HG03159 (cell line): ENCODE measurements at regions not wholly inside any gene's neighbourhood (a gene's known extent, or its start where the extent isn't known, plus 50 kb on each side); places are given as distances from the start of the nearest gene placed in this dataset.
"Not testable (repeated sequence)": the region's sequence is repeated elsewhere in the genome, so short reads cannot be mapped to it uniquely, and the experiment has no call there.

Experiments used
- ATAC-seq: cut with Tn5 transposase; IDR thresholded peaks from one replicate; pipeline ENCODE4 v1.9.1; 2021; ENCODE audit warnings: mild to moderate bottlenecking, moderate library complexity; ENCODE audit not compliant: unreplicated experiment

DNA sequence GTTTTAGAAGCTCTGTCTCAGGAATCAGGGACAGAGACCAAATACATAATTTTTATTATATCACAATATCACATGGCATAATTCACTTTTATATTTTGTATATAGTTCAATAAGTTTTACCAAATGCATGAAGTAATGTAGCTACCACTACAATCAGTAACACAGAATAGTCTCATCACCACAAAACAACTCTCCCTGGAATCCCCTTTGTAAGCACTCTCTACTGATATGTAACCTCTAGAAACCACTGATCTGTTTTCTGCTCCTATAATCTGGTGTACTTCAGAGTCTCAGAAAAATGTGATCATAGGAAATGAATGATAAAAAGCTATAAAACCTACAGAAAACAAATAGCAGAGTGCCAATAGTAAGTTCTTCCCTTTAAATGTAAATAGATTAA lies 1465.9 kb downstream of the SPATA31A7 start:
- not testable (repeated sequence) for ATAC-seq

DNA sequence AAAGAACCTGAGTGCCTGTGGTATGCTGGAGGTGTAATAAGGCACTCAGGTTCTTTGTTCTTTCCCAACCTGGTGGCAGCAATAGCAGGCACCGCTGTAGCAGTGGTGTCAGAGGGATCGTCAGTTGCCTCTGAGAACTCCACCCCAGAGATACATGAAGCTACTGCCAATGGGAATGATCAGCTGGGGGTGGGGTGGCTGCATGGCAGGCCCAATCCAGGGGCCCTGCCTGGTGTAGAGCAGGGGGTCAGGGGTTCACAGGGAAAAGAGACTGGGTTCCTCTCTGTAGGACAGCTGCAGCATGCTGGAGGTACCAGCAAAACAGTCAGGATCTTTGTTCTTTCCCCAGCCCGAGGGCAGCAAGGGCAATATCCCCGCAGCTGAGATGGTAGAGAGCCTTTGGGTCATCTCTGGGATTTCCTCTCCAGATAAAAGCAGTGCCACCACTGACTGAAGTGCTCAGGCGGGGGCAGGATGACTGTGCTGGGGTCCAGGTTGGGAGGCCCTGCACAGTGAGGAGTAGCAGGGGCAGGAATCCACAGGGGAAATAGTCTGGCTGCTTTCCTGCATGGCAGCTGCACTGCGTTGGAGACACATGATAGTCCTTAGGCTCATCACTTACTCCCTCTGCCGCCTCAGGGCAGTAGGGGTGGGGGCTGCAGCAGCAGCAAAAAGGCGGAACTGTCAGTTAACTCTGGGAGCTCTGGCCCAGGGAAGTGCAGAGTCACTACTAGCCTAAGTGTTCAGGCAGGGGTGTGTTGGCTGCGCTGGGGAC lies 1473.1 kb downstream of the SPATA31A7 start:
- ATAC-seq, result not testable (repeated sequence)

DNA sequence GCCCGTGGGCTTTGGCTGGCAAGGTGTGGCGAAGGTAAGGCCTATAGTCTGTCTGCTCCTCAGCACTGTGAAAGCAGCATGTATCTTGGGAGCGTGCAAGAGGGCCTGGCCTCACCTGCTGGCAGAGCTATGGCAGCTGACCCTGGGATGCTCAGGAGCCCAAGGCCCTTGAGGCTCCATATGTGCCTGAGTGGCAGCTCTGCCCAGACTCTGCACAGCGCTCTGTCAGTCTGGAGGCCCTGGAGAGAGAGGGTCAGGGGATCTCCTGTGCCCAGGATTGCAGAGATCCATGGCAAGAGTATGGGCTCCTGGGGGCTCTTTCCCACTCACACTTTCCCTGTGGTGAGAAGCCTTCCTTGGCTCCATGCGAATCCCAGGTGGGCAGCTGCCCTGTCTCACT lies 1473.7 kb downstream of the SPATA31A7 start:
- not testable (repeated sequence) for ATAC-seq

DNA sequence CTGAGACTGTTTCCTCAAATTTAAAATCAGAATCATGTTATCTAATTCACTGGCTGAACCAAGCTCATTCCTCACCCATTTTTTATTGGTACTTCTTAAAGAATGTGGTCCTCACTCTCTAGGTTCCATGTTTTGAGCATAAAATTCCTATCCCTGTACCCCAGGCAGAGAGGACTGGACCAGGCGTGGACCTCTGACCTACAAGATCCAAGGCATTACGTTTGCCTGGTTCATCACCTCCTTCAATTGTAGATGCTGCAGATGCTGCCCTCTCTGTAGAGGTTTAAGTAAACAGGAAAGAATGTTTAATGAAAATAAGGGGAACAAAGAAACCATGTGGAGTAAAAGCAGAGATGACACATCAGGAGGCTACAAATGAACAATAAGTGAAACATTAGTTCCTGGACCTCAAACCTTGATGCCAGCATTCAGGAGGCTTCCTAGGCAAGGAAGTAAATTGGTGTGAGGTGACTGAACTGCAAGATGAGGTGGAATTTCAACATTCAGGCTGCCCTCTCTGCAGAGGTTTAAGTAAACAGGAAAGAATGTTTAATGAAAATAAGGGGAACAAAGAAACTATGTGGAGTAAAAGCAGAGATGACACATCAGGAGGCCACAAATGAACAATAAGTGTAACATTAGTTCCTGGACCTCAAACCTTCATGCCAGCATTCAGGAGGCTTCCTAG lies 1477.4 kb downstream of the SPATA31A7 start:
- ATAC-seq, result not testable (repeated sequence)

DNA sequence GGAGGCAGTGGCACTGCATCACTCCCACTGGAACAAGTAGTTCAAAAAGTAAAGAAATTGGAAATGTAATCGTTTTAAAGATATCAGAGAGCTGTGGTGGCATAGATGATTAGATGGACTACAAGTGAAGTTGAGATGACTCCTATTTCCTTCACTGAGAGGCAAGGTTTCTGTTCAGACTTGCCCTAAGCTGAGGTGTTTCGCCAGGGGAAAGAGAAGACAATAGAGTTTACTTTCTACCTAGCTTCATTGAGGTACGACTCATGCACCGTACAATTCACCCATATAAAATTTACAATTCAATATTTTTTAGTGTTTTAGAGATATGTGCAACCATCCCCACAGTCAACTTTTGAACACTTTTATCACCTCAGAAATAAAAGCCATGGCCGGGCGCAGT lies 1487.2 kb downstream of the SPATA31A7 start:
- not testable (repeated sequence) for ATAC-seq

DNA sequence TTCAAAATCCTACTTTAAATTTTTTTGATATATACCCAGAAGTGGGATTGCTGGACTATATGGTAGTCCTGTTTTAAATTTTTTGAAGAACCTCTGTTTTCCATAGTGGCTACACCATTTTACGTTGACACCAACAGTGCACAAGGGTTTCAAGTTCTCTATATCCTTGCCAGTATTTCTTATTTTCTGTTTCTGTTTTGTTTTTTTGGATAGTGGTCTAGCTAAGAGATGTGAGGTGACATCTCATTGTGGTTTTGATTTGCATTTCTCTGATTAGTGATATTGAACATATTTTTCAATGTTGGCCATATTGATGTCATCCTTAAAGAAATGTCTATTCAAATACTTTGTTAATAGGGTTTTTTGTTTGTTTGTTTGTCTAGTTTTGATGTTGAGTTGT lies 1488.5 kb downstream of the SPATA31A7 start:
- peak; percentile 61 for ATAC-seq

DNA sequence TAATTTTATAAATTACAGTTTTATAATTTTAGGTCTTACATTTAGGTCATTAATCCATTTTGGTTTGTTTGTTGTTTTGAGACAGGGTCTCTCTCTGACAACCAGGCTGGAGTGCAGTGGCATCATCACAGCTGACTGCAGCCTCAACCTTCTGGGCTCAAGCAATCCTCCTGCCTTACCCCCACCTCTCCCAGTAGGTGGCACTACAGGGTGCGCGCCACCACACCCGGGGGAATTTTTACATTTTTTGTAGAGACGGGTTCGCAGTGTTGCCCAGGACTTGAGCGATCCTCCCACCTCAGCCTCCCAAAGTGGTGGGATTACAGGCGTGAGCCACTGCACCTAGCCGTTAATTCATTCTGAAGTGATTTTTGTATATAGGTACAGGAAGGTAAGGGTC lies 1489.2 kb downstream of the SPATA31A7 start:
- ATAC-seq, result not testable (repeated sequence)

DNA sequence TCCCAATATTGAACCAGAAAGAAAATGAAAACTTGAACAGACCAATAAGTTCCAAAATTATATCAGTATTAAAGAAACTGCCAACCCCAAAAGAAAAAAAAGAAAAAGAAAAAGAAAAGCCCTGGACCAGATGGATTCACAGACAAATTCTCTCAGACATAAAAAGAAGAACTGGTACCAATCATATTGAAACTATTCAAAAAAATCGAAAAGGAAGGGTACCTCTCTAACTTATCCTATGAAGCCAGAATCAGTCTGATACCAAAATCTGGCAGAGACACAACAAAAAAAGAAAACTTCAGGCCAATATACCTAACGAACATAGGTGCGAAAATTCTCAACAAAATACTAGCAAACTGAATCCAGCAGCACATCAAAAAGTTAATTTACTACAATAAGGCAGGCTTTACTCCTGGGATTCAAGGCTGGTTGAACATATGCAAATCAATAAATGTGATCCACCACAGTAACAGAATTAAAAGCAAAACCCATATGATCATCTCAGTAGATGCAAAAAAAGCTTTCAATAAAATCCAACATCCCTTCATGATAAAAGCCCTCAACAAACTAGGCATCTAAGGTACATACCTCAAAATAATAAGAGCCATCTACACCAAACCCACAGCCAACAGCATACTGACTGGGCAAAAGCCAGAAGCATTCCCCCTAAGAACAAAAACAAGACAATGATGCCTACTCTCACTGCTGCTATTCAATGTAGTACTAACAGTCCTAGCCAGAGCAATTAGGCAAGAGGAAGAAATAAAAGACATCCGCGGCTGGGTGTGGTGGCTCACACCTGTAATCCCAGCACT lies 1495.2 kb downstream of the SPATA31A7 start:
- peak; percentile 89 for ATAC-seq

DNA sequence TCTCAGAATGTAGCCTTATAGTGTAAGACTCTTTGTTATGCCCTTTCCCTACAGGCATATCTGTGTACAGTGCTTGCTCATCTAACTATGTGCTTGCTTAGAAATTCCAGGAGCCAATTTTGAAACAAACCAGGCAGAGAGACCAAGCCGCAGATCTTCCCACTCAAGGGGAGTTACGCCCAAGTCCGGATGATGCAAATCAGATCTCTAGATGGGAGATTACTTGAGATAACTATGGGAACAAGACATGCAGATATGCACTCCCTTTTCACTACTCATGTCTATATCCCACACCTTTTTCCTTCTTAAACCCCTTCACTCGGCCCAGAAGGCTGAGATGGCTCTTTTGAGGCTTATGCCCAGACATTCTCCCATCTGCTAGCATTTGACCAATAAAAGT lies 1496.5 kb downstream of the SPATA31A7 start:
- ATAC-seq, result not testable (repeated sequence)

DNA sequence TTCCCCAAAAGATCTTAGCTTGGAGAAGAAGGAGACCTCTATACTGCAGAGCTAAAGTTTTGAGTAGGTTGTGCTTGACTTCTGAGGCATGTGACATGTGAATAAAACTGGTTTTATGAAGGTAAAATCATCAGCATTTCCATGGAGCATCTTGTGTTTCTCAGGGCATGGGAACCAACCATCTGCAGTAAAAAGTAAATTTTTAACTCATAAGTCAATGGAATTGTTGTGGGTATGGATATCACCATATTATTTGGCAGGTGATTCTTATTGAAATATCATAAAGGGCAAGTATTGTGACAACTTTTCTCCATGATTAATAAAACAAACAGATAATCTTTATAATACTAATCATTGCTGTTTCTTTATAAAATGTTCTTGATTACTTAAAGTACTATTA lies 1503.2 kb downstream of the SPATA31A7 start:
- not testable (repeated sequence) for ATAC-seq

DNA sequence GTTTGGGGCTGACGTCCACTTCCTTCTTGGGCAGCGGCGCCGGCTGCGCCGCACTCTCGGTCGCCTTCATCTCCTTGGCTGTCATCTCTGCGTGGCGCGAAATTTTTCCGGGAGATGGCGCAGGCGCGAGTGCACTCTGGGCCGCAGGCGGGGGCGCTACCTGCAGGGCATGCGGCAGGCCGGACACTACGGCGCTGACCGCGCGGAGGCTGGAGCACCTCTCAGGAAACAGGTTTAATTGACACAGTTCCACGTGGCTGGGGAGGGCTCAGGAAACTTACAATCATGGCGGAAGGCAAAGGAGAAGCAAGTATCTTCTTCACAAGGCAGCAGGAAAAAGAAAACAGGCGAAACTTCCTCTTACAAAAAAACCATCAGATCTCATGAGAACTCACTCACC lies 1521.5 kb downstream of the SPATA31A7 start:
- not testable (repeated sequence) for ATAC-seq

DNA sequence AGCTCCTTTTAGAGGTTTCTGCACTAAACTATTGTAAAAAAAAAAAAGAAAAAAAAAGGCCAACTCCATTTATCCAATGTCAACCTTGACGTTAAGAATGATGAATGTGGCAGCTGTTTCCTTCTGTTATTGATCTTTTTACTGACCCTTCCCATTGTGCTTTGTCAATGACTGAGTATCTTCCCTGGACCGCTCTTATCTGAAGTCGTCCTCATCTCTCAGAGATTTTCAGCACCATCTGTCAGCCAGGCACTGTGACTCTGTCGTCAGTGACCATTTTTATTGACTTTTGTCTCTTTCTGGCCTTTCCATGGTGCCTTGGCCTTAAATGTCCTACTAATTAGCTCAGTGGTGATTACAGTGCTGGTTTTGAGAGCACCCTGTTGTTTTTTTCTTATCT lies 1535.7 kb downstream of the SPATA31A7 start:
- ATAC-seq, result not testable (repeated sequence)

DNA sequence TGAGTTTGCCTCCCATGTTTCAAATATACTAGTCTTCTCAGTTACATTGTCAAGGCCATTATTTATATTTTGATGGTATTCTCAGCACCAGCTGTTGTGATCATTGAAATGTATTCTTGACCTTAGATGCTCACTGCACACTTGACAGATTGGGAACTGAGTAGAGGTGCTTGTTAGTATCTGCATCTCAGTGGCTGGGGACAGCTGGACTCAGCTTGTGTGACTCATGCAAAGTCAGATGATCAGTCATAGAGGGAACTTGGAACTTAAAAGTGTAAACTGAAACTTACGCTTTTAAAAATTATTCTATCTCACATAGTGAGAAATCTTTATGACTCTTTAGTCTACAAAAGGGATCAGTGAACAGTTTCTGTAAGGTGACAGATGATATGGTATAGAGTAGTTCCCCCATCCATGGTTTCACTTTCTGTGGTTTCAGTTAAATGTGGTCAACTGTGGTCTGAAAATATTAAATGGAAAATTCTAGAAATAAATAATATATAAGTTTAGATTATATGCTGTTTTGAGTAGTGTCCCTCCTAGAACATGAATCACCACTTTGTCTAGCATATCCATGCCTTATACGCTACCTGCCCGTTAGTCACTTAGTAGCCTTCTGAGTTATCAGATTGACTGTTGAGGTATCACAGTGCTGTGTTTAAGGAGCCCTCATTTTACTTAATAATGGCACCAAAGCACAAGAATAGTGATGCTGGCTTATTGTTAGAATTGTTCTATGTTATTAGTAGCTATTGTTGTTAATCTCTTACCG lies 1540.6 kb downstream of the SPATA31A7 start:
- ATAC-seq, result peak; percentile 95

DNA sequence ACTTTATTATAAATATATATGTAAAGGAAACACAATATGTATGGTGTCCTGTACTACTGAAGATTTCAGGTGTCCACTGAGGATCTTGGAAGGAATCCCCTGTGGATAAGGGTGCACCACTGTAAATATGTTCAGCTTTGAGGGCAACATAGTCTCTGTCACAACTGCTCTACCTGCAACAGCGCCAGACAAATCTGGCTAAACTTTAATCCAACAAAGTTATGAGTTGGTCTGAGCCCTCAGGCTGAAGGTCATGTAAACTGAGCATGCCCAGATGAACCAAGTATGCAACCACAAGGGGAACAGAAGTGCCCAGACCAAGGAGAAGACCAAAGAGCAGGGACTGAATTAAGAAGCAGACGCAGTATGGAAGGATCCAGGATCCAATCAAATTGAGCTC lies 1541.2 kb downstream of the SPATA31A7 start:
- not testable (repeated sequence) for ATAC-seq

DNA sequence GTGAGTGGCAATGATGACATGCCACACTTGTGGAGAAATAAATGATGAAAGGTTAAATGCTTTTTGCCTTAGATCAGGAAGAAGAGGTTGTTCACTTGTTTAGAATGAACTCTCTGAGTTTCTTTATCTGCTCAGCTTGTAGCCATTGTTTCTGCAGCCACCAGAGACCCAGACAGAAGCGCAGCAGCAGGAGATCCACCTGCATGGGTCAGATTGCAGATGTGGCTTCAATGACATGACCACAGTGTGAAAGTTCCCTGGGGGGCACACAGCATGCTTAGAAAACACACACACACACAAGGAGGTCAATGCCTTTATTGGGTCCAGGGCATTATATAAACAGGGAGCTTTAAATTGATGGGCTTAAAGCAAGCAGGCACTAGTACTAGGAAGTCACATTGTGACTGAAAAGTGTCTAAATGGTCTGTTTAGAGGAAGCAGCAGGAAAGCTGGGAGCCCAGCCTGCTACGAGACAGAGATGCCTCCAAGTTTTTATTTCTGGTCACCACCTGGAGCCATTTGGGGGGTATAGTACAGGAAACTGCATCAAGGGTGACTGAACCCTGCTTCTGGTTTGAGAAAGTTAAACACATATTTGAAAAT lies 1547.3 kb downstream of the SPATA31A7 start:
- ATAC-seq, result not testable (repeated sequence)

DNA sequence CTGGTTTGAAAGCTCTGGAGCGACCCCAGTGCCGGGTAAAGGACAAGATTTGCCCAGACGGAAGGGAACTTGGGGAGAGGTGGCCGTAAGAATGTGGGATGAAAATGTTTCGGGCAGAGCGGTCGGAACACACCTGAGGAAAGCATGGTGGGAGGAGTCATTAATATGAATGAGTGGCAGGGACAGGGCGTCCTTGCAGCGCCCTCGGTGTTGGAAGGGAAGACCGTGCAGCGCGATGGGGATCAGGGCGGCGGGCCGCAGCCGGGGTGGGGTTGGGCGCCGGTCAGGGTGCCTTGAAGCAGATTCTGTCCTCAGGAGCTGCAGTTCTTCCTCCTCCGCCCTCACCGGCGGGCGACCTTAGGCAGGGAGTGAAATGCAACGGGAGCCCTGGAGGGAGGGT lies 1548.1 kb downstream of the SPATA31A7 start:
- not testable (repeated sequence) for ATAC-seq

DNA sequence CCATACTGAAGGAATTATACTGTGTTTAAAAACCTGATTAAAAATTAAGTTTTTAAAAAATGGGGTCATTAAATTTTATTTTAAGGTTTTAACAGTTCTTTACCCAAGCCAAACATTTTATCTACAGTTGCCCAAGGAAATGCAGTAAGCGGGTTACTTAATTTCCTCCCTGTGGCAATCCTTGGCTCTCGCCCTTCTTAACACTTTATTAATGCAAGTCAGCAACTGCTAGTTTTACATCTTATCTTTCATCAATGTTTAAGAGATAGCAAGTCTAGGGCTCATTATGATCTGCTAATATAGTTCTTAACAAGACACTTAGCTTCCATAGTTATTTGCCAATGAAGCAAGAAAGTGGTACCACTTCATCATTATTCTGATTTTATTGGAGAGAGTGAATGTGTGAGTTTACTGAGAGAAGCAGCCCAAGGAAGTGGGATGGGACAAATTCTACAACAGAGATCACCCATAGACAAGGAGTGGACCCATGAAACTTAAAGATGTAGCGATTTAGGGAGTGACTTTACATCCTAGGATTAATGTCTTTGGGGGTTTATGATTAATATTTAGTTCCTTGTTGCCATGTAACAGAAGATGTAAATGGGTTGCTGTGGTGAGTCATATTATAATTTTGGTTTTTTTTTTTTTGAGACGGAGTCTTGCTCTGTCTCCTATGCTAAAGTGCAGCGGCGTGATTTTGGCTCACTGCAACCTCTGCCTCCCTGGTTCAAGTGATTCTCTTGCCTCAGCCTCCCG lies 1556.1 kb downstream of the SPATA31A7 start:
- ATAC-seq, result not testable (repeated sequence)
